ENCODE measurements at regions not wholly inside any gene's neighbourhood (a gene's known extent, or its start where the extent isn't known, plus 50 kb on each side); places are given as distances from the start of the nearest gene placed in this dataset.

DNA sequence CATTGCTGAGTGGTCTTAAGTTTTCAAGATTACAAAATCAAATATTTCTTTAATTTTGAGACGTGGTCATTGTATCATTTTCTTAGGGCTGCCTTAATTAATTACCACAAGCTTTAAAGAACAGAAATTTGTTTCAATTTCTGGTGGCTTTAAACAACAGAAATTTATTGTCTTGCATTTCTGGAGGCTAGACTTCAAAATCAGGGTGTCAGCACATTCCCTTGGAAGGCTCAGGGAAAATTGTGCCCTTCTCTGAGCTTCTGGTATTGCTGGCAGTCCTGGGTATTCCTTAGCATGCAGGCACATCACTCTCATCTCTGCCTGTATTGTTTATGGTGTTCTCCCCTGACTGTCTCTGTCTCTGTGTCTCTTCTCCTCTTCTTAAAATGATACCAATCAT lies 76.0 kb upstream of the PCSK2 start:
- Histone ChIP-seq H3K9me3 (no peaks in the 10 kb centered on the region), H3K4me3 (no peak overlapping the region), H3K4me1 (replicated peaks) (no peaks in the 10 kb centered on the region), H3K36me3 (no peaks in the 10 kb centered on the region), H3K27me3 (replicated peaks; ENCODE audit: insufficient read depth) (no peaks in the 10 kb centered on the region), H3K27ac (no peak overlapping the region)
- TF ChIP-seq POLR2AphosphoS5 (IDR thresholded peaks at IDR 0.05) (no peak), POLR2A (IDR thresholded peaks at IDR 0.05) (no peak)
- TF ChIP-seq, protein P1, sequence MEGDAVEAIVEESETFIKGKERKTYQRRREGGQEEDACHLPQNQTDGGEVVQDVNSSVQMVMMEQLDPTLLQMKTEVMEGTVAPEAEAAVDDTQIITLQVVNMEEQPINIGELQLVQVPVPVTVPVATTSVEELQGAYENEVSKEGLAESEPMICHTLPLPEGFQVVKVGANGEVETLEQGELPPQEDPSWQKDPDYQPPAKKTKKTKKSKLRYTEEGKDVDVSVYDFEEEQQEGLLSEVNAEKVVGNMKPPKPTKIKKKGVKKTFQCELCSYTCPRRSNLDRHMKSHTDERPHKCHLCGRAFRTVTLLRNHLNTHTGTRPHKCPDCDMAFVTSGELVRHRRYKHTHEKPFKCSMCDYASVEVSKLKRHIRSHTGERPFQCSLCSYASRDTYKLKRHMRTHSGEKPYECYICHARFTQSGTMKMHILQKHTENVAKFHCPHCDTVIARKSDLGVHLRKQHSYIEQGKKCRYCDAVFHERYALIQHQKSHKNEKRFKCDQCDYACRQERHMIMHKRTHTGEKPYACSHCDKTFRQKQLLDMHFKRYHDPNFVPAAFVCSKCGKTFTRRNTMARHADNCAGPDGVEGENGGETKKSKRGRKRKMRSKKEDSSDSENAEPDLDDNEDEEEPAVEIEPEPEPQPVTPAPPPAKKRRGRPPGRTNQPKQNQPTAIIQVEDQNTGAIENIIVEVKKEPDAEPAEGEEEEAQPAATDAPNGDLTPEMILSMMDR (IDR thresholded peaks at IDR 0.05) = no peak
- 53% methylated on average over 1 of the region's 1 CpG for WGBS
- intact Hi-C loops (cut with DNase I) = no loop called here
- no peak for DNase-seq (ENCODE audit: low spot score)

DNA sequence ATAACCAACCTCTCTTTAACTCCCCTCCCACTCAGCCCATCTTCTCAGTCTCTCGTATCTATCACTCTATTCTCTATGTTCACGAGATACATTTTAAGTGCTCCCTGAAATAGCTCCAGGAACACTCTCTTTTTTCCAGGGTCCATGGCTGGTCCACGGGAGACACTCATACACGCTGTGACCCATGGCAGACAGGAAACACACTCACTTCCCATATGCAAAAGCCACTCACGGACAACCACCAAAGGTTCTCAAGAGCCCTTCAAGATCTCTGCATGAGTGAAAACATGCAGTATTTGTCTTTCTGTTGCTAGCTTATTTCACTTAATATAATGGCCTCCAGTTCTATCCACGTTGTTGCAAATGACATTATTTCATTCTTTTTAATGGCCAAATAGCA lies 71.4 kb upstream of the PCSK2 start:
- no peak for TF ChIP-seq POLR2AphosphoS5 (IDR thresholded peaks at IDR 0.05)
- TF ChIP-seq, protein P1 (IDR thresholded peaks at IDR 0.05) = no peak
- TF ChIP-seq POLR2A (IDR thresholded peaks at IDR 0.05) = no peak
- no peak overlapping the region for H3K4me3 ChIP-seq
- 71% methylated on average over 6 of the region's 6 CpGs for WGBS
- H3K9me3 ChIP-seq = no peaks in the 10 kb centered on the region
- H3K36me3 ChIP-seq = no peaks in the 10 kb centered on the region
- H3K4me1 ChIP-seq (replicated peaks) = no peaks in the 10 kb centered on the region
- intact Hi-C loops (cut with DNase I) = no loop called here
- H3K27ac ChIP-seq = no peak overlapping the region
- H3K27me3 ChIP-seq (replicated peaks; ENCODE audit: insufficient read depth) = no peaks in the 10 kb centered on the region
- no peak for DNase-seq (ENCODE audit: low spot score)

DNA sequence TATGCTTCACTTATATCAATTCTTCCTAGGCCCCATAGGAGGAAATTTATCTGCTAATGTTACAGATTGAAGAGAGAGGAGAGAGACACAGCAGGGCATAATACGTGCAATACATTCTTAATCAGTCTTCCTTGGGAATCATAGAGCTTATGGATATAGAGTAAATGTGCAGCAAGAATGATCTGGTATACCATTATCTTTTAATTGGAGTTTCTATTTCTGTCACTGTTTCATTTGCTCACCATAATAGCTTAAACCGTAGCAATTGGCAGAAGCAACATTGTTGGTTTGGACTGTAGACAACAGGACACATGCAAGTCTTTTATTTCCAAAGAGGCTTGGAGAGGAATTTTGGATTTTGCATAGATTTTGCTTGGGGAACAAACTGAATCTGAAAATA lies 68.1 kb upstream of the PCSK2 start:
- no peak for DNase-seq (ENCODE audit: low spot score)
- WGBS = 73% methylated on average over 2 of the region's 2 CpGs
- TF ChIP-seq POLR2AphosphoS5 (IDR thresholded peaks at IDR 0.05) (no peak), POLR2A (IDR thresholded peaks at IDR 0.05) (no peak)
- TF ChIP-seq, protein P1 (IDR thresholded peaks at IDR 0.05) = no peak
- Histone ChIP-seq H3K9me3 (no peaks in the 10 kb centered on the region), H3K27ac (no peak overlapping the region), H3K36me3 (no peaks in the 10 kb centered on the region), H3K4me3 (no peak overlapping the region), H3K4me1 (replicated peaks) (no peaks in the 10 kb centered on the region), H3K27me3 (replicated peaks; ENCODE audit: insufficient read depth) (no peaks in the 10 kb centered on the region)
- intact Hi-C loops (cut with DNase I) = no loop called here

DNA sequence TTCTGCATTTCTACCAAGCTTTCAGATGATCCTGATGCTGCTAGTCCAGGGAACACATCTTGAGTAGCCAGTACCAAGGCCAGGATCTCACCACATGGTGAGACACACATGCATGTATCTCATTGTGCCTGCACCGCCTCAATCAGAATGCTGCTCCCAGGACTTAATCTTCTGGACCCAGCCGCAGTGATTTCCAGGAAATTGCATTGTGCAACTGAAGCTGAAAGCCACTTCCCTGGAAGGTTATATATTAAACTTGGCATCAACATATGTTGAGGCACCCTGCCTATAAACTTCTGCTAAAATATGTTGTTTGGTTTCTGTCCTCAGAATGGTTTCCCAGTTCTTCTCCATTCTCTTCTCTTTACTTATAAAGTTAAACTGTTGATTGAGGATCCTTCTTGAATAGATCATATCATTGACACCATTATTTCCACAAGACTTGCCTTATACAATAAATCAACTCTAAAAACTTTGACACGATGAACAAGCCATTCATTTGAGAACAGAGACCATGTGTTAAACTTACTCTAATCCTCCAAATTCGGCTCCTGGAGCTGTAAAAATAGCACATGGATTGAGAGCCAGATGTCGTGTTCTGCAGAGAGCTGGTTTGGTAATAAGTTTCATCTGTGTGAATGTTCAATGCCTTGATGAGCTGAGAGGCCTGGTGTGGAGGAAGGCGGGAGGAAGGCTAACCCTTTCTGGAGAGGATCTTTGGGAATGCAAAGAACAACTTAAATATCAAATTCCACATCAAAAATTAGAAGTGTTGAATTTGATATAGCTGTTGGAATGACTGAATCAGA lies 65.0 kb upstream of the PCSK2 start:
- no peaks in the 10 kb centered on the region for H3K36me3 ChIP-seq
- 33% methylated on average over 6 of the region's 6 CpGs for WGBS
- intact Hi-C loops (cut with DNase I) = no loop called here
- H3K9me3 ChIP-seq = no peaks in the 10 kb centered on the region
- no peak for DNase-seq (ENCODE audit: low spot score)
- TF ChIP-seq POLR2AphosphoS5 (IDR thresholded peaks at IDR 0.05) (no peak), POLR2A (IDR thresholded peaks at IDR 0.05) (no peak)
- TF ChIP-seq, protein P1 (IDR thresholded peaks at IDR 0.05) = no peak
- H3K4me3 ChIP-seq = no peak overlapping the region
- H3K27ac ChIP-seq = no peak overlapping the region
- no peaks in the 10 kb centered on the region for H3K27me3 ChIP-seq (replicated peaks; ENCODE audit: insufficient read depth)
- H3K4me1 ChIP-seq (replicated peaks) = no peaks in the 10 kb centered on the region

DNA sequence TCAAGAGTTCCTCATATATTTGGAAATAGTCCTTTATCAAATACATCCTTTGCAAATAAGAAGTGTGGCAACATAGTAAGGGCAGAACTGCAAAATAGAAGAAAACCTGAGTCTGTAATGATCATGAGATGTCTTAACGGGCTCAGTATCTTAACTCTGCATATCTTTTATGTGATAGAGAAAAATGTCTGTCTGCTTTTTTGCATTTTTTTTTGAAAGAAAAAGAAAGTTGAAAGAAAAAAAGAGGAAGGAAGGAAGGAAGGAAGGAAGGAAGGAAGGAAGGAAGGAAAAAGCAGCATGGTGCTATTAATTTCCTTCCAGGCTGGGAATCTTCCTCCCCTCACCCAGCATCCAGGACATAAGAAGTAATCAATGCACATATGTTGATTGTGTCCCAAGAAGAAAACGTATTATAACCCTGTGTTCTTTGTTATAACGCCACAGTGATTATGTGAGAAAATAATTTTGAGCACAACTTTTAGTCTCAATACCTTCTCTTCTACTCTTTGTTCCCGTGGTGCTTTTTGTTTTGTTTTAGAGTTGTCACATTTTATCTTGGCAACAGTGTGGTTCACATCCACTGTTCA lies 58.7 kb upstream of the PCSK2 start:
- Histone ChIP-seq H3K36me3 (no peaks in the 10 kb centered on the region), H3K4me3 (no peak overlapping the region), H3K4me1 (replicated peaks) (no peaks in the 10 kb centered on the region), H3K9me3 (no peaks in the 10 kb centered on the region), H3K27me3 (replicated peaks; ENCODE audit: insufficient read depth) (no peaks in the 10 kb centered on the region), H3K27ac (no peak overlapping the region)
- WGBS = 73% methylated on average over 4 of the region's 4 CpGs
- DNase-seq (ENCODE audit: low spot score) = no peak
- intact Hi-C loops (cut with DNase I) = no loop called here
- TF ChIP-seq POLR2A (IDR thresholded peaks at IDR 0.05) = no peak
- no peak for TF ChIP-seq POLR2AphosphoS5 (IDR thresholded peaks at IDR 0.05)
- TF ChIP-seq, protein P1 (IDR thresholded peaks at IDR 0.05) = no peak
